KMS-11 (cell line): ENCODE measurements at regions not wholly inside any gene's neighbourhood (a gene's known extent, or its start where the extent isn't known, plus 50 kb on each side); places are given as distances from the start of the nearest gene placed in this dataset.

ENCODE experiments used
- H2AFZ ChIP-seq: fragments of 200-600 bp; sonication (generic); 2 replicates; pipeline ENCODE4 v1.6.1; 2016; ENCODE audit warnings: antibody characterized with exemption, mixed run types, low read depth
- H3K27ac ChIP-seq: fragments of 200-600 bp; sonication (generic); 2 replicates; pipeline ENCODE4 v1.6.1; 2016; ENCODE audit warnings: mild to moderate bottlenecking, mixed run types
- H3K27me3 ChIP-seq: fragments of 200-600 bp; sonication (generic); 2 replicates; pipeline ENCODE4 v1.6.1; 2017; ENCODE audit warnings: mild to moderate bottlenecking, low read depth, mixed run types, moderate library complexity; ENCODE audit not compliant: insufficient read depth
- H3K36me3 ChIP-seq: fragments of 200-600 bp; sonication (generic); 2 replicates; pipeline ENCODE4 v1.6.1; 2017; ENCODE audit warnings: mild to moderate bottlenecking, mixed run types; ENCODE audit not compliant: insufficient read depth
- H3K4me1 ChIP-seq: fragments of 200-600 bp; sonication (generic); 2 replicates; pipeline ENCODE4 v1.6.1; 2016; ENCODE audit warnings: mild to moderate bottlenecking, low read depth, mixed run types; ENCODE audit not compliant: poor library complexity, severe bottlenecking
- H3K4me2 ChIP-seq: fragments of 200-600 bp; sonication (generic); 2 replicates; pipeline ENCODE4 v1.7.0; 2016; ENCODE audit warnings: mild to moderate bottlenecking, mixed run types
- H3K4me3 ChIP-seq: fragments of 200-600 bp; sonication (generic); IDR thresholded peaks from 2 replicates; pipeline ENCODE4 v1.6.1; 2017; ENCODE audit warnings: low read depth, low read length, mixed read lengths; ENCODE audit not compliant: insufficient read depth
- H3K79me2 ChIP-seq: fragments of 200-600 bp; sonication (generic); 2 replicates; pipeline ENCODE4 v1.6.1; 2016; ENCODE audit warnings: low read depth, mixed run types; ENCODE audit not compliant: insufficient read depth
- H3K9ac ChIP-seq: fragments of 200-600 bp; sonication (generic); 2 replicates; pipeline ENCODE4 v1.6.1; 2016; ENCODE audit warnings: mild to moderate bottlenecking, mixed run types
- H4K20me1 ChIP-seq: fragments of 200-600 bp; sonication (generic); 2 replicates; pipeline ENCODE4 v1.6.1; 2016; ENCODE audit warnings: mild to moderate bottlenecking, mixed run types; ENCODE audit not compliant: insufficient read depth
- CTCF ChIP-seq: fragments of 200-600 bp; sonication (generic); conservative IDR thresholded peaks from 2 replicates; pipeline ENCODE4 v1.6.1; 2017; ENCODE audit warnings: low read depth, mild to moderate bottlenecking, antibody characterized with exemption, low read length, moderate library complexity, mixed read lengths

- H3K36me3 ChIP-seq: no peaks in the 10 kb centered on the region
- H3K27ac ChIP-seq: no peak overlapping the region
- no peak overlapping the region for H3K4me3 ChIP-seq
- H3K27me3 ChIP-seq: no peaks in the 10 kb centered on the region
- TF ChIP-seq CTCF: no peak
- no peak overlapping the region for H3K9ac ChIP-seq
- no peak overlapping the region for H2AFZ ChIP-seq
- H3K79me2 ChIP-seq: no peaks in the 10 kb centered on the region
- no peak overlapping the region for H3K4me2 ChIP-seq
- no peaks in the 10 kb centered on the region for H3K4me1 ChIP-seq
- no peaks in the 10 kb centered on the region for H4K20me1 ChIP-seq
Observed at GRCh38 chr3:3707858-3708768, 91.1 kb upstream of the LRRN1 start.

GRCh38 chr3:3705090-3705775 is 94.0 kb upstream of the LRRN1 start:
- H3K27me3 ChIP-seq: no peaks in the 10 kb centered on the region
- H3K27ac ChIP-seq: no peak overlapping the region
- no peak overlapping the region for H2AFZ ChIP-seq
- no peak overlapping the region for H3K4me2 ChIP-seq
- H3K4me1 ChIP-seq: peaks cover 5% of the 10 kb centered on the region
- H3K9ac ChIP-seq: no peak overlapping the region
- TF ChIP-seq CTCF: no peak
- no peak overlapping the region for H3K4me3 ChIP-seq
- H3K36me3 ChIP-seq: no peaks in the 10 kb centered on the region
- H3K79me2 ChIP-seq: no peaks in the 10 kb centered on the region
- H4K20me1 ChIP-seq: no peaks in the 10 kb centered on the region

- Histone ChIP-seq H4K20me1 (no peaks in the 10 kb centered on the region), H3K79me2 (no peaks in the 10 kb centered on the region), H3K27ac (no peak overlapping the region), H3K4me2 (no peak overlapping the region), H3K4me1 (peaks cover 13% of the 10 kb centered on the region), H3K4me3 (no peak overlapping the region), H3K36me3 (no peaks in the 10 kb centered on the region), H2AFZ (no peak overlapping the region), H3K27me3 (no peaks in the 10 kb centered on the region), H3K9ac (no peak overlapping the region)
- no peak for TF ChIP-seq CTCF
Observed at GRCh38 chr3:3701949-3702348, 97.3 kb upstream of the LRRN1 start.

GRCh38 chr3:3699816-3700633 is 99.2 kb upstream of the LRRN1 start:
- H3K79me2 ChIP-seq: no peaks in the 10 kb centered on the region
- TF ChIP-seq CTCF: no peak

More at GRCh38 chr3:3699816-3700633, 99.2 kb upstream of the LRRN1 start:
- H4K20me1 ChIP-seq: no peaks in the 10 kb centered on the region
- H3K27ac ChIP-seq: no peak overlapping the region; the same call in 1 of the 2 replicates
- H3K4me3 ChIP-seq: no peak overlapping the region
- no peak overlapping the region for H3K9ac ChIP-seq
- no peak overlapping the region for H2AFZ ChIP-seq
- H3K4me1 ChIP-seq: peaks cover 13% of the 10 kb centered on the region
- H3K4me2 ChIP-seq: no peak overlapping the region; the same call in 1 of the 2 replicates
- H3K27me3 ChIP-seq: no peaks in the 10 kb centered on the region
- no peaks in the 10 kb centered on the region for H3K36me3 ChIP-seq
